HG03045 (cell line): ENCODE measurements at regions not wholly inside any gene's neighbourhood (a gene's known extent, or its start where the extent isn't known, plus 50 kb on each side); places are given as distances from the start of the nearest gene placed in this dataset.

Source experiments
- ATAC-seq: cut with Tn5 transposase; IDR thresholded peaks from one replicate; pipeline ENCODE4 v1.9.1; 2021; ENCODE audit warnings: mild to moderate bottlenecking, moderate library complexity; ENCODE audit not compliant: unreplicated experiment

DNA sequence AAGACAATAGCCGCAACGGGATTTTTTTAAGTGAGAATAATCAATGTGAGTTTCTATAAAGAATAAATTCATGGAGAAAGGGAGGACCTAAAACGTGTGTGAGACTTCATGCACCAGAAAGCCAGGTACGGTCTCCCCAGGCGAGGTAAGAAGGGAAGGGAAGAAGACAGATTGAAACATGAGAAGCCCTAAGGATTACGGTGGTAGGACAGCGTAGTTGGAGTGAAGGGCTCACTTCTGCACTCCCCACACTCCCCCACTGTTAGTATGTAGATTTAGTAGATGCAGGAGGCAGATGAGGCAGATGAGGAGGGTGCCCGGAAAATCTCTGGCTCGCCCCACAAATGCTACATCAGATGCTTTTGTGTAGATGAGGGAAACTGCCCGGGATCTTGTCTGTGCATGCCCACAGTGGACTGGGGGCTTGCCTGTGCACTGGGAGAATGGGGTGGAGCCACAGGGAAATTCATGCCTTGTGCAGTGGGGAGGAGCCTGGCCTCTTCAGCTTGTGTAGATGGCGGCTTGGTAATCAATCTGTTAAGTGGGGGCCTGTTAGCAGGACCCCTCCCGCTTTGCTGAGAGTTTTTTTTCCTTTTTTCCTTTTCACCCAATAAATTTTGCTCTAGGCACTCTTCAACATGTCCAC is 1544.5 kb upstream of the TENM3 start:
- no peak for ATAC-seq

GRCh38 chr4:180706766-180707165 is 1536.4 kb upstream of the TENM3 start:
- ATAC-seq = no peak

DNA sequence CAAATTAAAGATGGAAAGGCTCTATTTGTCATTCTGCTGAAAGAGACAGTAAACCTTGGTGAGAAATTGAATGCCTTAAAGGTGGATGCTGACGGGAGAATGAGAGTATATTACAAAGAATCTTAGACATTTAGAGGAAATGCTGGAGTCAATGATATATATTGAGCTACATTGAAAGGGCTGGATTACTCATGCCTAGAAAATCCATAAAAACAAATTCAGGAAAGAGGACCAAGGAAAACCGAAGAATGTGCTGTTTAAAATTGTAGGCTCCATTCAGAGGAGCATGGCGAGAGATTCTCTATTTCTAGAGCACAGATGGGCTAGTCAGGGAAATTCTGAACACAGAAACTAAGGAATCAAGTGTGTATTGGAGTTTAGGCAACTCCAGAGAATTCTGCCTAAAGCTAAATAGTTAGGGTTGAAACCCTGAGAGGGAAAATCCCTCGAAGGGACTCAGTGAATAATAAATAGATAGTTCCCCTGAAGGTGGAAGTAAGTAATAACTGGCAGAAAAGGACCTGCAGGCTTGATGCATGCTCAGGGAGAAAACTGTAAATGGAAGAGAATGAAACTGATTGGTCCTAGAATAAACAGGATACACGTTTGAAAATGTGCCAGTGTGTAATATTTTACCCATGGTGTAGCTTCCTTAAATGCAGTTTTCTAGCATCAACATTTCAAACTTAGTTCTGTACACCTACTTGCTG is 1532.4 kb upstream of the TENM3 start:
- ATAC-seq = no peak

- no peak for ATAC-seq
These were observed 1525.7 kb upstream of the TENM3 start for GRCh38 chr4:180717451-180718033.

DNA sequence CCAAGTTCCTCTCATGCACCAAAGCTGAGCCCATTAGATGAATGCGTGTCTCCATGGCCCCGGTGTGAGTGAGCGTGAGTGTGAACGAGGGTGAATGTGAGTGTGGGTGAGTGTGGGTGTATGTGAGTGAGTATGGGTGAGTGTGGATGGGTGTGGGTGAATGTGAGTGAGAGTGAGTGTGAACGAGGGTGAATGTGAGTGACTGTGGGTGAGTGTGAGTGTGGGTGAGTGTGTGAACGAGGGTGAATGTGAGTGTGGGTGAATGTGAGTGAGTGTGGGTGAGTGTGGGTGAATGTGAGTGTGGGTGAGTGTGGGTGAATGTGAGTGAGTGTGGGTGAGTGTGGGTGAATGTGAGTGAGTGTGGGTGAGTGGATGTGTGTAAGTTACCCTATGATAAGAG is 1521.8 kb upstream of the TENM3 start:
- ATAC-seq = no peak

DNA sequence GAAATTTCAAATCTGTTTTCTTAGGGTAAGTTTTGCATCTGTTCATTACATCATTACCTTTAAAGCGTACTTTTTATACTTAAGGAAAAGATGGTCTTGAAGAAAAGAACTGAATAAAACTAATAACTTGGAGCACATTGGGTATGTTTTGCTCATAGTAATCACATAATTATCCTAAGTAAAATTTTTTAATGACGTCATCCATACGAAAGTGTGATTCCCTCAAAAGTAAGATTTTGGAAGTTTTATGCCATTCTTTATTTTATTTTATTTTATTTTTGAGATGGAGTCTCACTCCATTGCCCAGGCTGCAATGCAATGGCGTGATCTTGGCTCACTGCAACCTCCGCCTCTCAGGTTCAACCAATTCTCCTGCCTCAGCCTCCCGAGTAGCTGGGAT is 1516.6 kb upstream of the TENM3 start:
- ATAC-seq = no peak

DNA sequence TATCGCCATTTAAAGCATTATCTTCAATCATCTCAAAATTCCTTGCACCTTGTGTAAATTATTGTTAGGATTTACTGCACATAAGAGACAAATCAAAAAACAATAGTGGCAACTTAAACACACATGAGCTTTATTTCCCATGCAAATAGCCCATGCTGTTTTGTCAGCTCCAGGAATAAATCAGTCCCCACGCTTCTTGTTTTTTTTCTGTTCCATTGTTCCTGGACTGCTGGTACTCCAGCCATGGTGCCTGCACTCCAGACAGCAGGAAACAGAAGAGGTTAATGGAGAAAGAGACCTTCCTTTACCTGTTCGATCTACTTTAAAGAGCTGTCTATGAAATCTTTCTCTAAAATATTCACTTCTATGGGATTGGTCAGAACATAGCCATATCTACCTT is 1515.7 kb upstream of the TENM3 start:
- ATAC-seq = no peak

DNA sequence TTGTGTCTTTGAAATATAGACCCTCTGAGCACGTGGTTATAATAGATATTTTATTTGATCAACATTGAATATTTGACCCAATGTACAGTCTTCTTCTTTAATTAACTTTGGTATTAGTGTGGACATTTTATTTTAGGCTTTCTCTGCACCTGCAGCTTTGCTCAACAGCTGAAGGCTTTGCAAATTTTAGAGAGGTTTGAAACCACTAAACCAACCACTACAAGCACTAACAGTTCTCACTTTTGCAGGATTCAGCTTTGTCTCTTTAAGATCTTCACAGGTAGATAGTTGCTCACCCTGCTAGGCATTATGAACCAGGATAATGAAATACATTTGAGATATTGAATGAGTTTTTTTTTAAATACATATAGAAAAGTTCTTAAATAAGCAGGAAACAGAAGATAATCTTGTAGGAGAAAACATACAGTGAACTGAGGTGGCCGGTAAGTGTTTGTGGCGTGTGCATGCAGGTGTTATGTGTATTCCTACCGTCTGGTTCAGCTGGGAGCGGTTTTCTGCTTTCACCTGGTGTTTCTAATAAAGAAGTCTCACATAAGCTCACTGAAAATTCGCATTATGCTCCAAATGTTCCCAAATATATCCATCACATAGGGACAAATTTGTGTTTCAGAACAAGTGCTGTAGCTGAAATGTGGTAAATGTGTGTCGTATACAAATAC is 1508.3 kb upstream of the TENM3 start:
- no peak for ATAC-seq

GRCh38 chr4:180741703-180742102 is 1501.5 kb upstream of the TENM3 start:
- ATAC-seq = no peak

GRCh38 chr4:180745019-180745418 is 1498.2 kb upstream of the TENM3 start:
- ATAC-seq = no peak

- no peak for ATAC-seq
These were observed 1492.2 kb upstream of the TENM3 start for GRCh38 chr4:180751009-180751408.

DNA sequence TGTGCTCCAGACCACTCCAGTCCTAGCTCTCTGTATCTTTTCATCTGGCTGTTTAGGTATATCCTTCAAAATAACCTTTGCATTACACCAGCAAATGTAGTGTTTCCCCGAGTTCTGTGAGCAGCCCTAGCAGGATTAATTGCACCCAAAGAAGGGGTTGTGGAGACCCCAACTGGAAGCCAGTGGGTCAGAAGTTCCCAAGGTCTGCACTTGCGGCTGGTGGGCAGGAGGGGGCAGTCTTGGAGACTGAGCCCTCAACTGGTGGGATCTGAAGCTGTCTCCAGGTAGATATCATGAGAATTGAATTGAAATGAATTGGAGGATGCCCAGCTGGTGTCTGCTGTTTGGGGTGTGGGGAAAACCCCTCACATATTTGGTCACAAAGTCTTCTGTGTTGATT is 1485.3 kb upstream of the TENM3 start:
- ATAC-seq = no peak

- ATAC-seq = no peak
These were observed 1477.2 kb upstream of the TENM3 start for GRCh38 chr4:180766045-180766444.

DNA sequence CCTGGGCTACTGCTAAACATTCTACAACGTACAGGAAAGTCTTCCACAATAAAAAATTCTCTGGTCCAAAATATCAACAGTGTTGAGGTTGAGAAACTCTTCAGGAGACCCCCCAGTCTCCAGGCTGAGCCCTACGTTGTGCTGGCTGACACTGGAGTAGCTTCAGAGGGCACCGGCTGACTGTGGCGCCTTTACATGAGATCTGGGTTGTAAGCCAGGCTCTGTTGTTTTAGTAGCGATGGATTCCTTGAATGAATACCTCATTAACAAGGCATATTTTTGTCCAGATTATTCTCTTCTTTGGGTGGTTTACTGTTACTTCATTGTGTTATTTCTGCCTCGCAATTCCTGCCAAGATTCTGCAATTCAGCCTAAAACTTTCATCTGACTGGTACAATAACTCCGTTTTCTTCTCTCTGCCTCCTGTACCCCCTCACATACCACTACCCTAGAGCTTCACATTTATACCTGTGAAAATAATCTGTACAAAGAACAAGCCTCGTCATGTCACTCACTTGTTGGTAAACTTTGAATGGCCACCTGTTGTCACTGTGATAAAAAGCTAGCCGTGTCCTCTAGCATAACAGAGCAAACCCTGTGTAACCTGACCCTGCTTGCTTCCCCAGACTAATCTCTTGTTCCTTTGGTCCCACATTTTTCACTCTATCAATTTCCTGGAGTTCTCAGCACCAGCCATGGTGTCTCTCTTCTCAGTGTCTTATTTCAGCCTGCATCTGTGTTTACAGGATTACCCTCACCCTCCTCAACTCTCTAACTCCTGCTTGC is 1476.1 kb upstream of the TENM3 start:
- ATAC-seq = no peak

GRCh38 chr4:180768610-180769009 is 1474.6 kb upstream of the TENM3 start:
- no peak for ATAC-seq

DNA sequence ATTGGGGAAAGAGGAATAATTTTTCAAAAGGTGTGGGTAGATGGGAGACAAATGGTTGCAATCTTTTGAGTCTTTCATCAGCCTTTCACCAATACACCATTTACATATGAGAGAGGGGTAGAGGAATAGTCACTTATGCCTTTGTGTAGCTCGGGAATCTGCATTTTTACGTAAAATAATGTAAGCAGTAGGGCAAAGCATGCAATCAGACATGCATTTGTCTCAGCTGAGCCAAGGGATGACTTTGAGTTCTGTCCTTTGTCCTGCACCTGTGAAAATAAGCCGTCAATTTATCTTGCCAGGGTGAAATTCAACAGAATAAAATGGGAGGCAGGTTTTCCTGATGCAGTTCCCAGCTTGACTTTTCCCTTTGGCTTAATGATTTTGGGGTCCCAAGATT is 1473.4 kb upstream of the TENM3 start:
- no peak for ATAC-seq

DNA sequence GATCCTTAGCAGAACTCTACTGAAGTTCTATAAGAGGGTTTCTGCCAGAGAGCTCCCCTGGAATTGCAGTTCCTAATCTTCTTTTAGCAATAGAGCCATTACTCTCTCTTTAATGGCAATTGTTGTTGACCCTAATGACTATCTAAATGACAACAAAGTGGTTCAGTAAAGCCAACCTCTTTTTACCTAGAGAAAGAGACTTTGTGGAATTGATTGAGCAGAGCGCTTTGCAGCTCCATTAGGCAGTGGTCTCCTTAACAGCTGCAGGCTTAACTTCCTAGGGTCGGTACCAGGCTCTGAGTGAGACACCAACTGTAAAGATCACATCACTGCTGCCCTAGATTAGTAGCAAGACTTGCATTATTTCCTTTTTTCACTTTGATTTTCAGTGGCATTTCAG is 1472.9 kb upstream of the TENM3 start:
- ATAC-seq = no peak

DNA sequence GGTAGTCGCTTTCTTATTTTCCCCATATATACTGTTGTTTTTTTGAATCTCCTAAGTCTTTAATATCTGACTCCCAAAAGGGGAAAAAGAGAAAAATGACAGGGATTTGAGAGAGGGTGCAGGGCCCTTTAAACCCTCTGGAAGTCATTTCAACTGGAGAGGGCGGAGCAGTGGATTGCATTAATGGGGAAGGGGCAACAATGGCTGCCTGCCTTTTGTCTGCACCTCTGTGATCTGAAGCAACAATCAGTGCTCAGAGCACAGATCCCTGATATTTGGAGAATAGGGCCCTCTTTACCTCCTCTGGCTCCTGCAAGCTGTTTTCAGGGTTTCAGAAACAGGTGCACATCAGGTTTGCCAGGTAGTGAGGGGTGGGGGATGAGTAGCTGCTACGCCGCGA is 1458.3 kb upstream of the TENM3 start:
- no peak for ATAC-seq

GRCh38 chr4:180788729-180789128 is 1454.5 kb upstream of the TENM3 start:
- ATAC-seq = no peak

DNA sequence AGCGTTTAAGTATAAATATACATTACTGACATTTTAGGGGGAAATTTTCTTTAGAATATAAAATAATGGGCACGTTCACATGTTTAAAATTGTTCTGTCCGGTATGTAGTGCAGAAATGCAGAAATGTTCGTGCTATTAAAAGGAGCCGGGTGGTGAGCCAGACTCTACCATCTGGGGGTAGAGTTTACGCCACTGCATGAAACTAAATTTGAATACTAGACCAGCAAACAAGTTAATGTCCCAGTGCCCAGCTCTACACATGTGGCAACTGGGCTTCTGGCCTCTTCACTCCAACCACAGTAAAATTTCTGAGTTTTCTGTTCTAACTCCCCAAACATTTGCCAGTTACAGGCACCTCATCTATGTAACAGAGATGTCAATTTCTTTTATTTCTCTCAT is 1453.3 kb upstream of the TENM3 start:
- no peak for ATAC-seq

DNA sequence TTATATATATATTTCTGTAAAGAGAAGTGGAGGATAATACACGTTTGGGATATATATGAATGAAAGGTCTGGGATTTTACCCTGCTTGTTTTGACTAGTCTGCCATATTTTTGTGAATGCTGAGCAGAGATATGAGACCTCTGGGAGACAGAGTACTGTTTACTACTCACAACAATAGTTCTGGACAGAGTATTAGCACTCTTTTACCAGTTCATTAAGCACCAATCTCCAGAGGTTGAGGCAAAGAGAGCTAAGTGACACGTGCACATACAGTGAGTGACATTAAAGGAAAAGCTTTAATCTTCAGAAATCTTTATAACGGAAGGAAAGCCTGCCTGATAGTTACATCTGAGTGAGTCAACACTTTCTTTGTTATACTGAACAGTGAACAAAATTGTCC is 1452.7 kb upstream of the TENM3 start:
- no peak for ATAC-seq
